Hepatocyte (in vitro differentiated cells): ENCODE measurements at regions not wholly inside any gene's neighbourhood (a gene's known extent, or its start where the extent isn't known, plus 50 kb on each side); places are given as distances from the start of the nearest gene placed in this dataset.

Experiments
- EZH2 ChIP-seq: fragments of 200-600 bp; sonication (generic); IDR thresholded peaks from 2 replicates; pipeline ENCODE4 v1.6.1; 2016; ENCODE audit warnings: antibody characterized with exemption, mild to moderate bottlenecking, borderline replicate concordance
- EZH2phosphoT487 ChIP-seq: fragments of 200-600 bp; sonication (generic); IDR thresholded peaks from one replicate; pipeline ENCODE4 v1.6.1; 2018; ENCODE audit warnings: antibody characterized with exemption, mild to moderate bottlenecking, low read depth, moderate library complexity; ENCODE audit not compliant: unreplicated experiment, severe bottlenecking
- TF ChIP-seq, protein P1 (sequence below): fragments of 200-600 bp; sonication (generic); IDR thresholded peaks from 2 replicates; pipeline ENCODE4 v1.5.1; 2016; ENCODE audit warnings: antibody characterized with exemption, mild to moderate bottlenecking; ENCODE audit not compliant: poor library complexity

- TF ChIP-seq, protein P1, sequence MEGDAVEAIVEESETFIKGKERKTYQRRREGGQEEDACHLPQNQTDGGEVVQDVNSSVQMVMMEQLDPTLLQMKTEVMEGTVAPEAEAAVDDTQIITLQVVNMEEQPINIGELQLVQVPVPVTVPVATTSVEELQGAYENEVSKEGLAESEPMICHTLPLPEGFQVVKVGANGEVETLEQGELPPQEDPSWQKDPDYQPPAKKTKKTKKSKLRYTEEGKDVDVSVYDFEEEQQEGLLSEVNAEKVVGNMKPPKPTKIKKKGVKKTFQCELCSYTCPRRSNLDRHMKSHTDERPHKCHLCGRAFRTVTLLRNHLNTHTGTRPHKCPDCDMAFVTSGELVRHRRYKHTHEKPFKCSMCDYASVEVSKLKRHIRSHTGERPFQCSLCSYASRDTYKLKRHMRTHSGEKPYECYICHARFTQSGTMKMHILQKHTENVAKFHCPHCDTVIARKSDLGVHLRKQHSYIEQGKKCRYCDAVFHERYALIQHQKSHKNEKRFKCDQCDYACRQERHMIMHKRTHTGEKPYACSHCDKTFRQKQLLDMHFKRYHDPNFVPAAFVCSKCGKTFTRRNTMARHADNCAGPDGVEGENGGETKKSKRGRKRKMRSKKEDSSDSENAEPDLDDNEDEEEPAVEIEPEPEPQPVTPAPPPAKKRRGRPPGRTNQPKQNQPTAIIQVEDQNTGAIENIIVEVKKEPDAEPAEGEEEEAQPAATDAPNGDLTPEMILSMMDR, result no peak
- TF ChIP-seq EZH2phosphoT487 (no peak), EZH2 (no peak)
These were observed 221.2 kb upstream of the SOX1 start for GRCh38 chr13:111845621-111846351.
